Activated T-helper 17 cell treated with anti-CD3 and anti-CD28 coated beads, Interleukin-2, amount 50 U/mL, for 72 hours (primary cell): ENCODE measurements at regions not wholly inside any gene's neighbourhood (a gene's known extent, or its start where the extent isn't known, plus 50 kb on each side); places are given as distances from the start of the nearest gene placed in this dataset.
"Not testable (repeated sequence)": the region's sequence is repeated elsewhere in the genome, so short reads cannot be mapped to it uniquely, and the experiment has no call there.

Source experiments
- ATAC-seq: fragments of 150-1000 bp; cut with Tn5 transposase; replicated peaks from 2 replicates; pipeline ENCODE4 v1.10.0; 2021; ENCODE audit warnings: mild to moderate bottlenecking, moderate library complexity
- H3K27ac Mint-ChIP-seq: one replicate; pipeline ENCODE4 v1.8.0; 2022; ENCODE audit warnings: mixed read lengths
- H3K27me3 Mint-ChIP-seq: one replicate; pipeline ENCODE4 v1.8.0; 2022; ENCODE audit warnings: mixed read lengths
- H3K36me3 Mint-ChIP-seq: one replicate; pipeline ENCODE4 v1.8.0; 2022; ENCODE audit warnings: low read depth, mild to moderate bottlenecking, mixed read lengths
- H3K4me1 Mint-ChIP-seq: one replicate; pipeline ENCODE4 v1.8.0; 2022; ENCODE audit warnings: mixed read lengths
- H3K4me3 Mint-ChIP-seq: one replicate; pipeline ENCODE4 v1.8.0; 2022; ENCODE audit warnings: mild to moderate bottlenecking, mixed read lengths
- H3K9me3 Mint-ChIP-seq: one replicate; pipeline ENCODE4 v1.8.0; 2022; ENCODE audit warnings: mixed read lengths

DNA sequence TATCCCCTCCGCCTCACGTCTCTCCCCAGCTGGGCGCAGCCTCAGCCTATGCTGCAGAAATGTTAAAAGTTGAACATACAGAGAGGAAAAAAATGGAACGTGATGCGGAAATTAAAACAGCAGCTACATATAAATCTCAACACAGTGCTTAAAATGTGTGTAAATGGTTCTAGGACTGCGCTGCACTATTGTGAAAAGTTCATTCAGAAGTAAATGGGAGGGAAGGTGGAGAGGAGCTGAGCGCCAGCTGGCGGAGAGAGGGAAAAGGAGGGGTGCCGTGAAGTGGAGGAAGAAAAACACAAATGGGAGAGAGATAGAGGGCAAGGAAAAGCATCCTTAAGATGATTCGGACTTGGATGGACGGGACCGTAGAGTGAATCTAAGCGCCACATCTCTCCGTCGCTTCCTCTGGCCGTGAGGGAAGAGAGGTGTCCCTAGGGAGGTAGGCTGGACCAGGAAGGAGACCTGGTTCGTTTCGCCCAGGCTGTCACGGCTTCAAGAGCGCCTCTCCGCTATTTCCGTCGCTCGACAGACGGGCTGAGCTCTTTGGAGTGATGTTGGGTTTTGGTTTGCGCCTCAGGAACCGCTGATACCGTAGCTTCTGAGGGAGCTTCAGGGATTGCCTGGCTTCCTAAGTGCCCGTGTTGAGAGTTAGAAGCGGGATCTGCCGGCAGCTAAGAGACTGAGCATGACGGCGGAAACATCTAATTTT is 113.7 kb downstream of the TRIM27 start:
- Mint-ChIP-seq H3K4me3 (no peak overlapping the region), H3K9me3 (peaks cover 8% of the 10 kb centered on the region), H3K27me3 (peaks cover 69% of the 10 kb centered on the region), H3K4me1 (no peaks in the 10 kb centered on the region), H3K36me3 (peaks cover 19% of the 10 kb centered on the region), H3K27ac (no peak overlapping the region)
- ATAC-seq: no peak

- peaks cover 22% of the 10 kb centered on the region for H3K36me3 Mint-ChIP-seq
- peaks cover 73% of the 10 kb centered on the region for H3K27me3 Mint-ChIP-seq
- H3K27ac Mint-ChIP-seq: no peak overlapping the region
- ATAC-seq: no peak
- no peaks in the 10 kb centered on the region for H3K4me1 Mint-ChIP-seq
- H3K9me3 Mint-ChIP-seq: peaks cover 8% of the 10 kb centered on the region
- H3K4me3 Mint-ChIP-seq: no peak overlapping the region
Observed at GRCh38 chr6:28810659-28811053, 113.1 kb downstream of the TRIM27 start.

- H3K4me3 Mint-ChIP-seq: no peak overlapping the region
- H3K27ac Mint-ChIP-seq: no peak overlapping the region
- H3K36me3 Mint-ChIP-seq: peaks cover 32% of the 10 kb centered on the region
- ATAC-seq: no peak
- H3K4me1 Mint-ChIP-seq: no peaks in the 10 kb centered on the region
- peaks cover 85% of the 10 kb centered on the region for H3K27me3 Mint-ChIP-seq
- H3K9me3 Mint-ChIP-seq: peaks cover 8% of the 10 kb centered on the region
Observed at GRCh38 chr6:28811873-28812272, 111.9 kb downstream of the TRIM27 start.

GRCh38 chr6:28812778-28813569 is 110.8 kb downstream of the TRIM27 start:
- H3K4me3 Mint-ChIP-seq: no peak overlapping the region
- H3K4me1 Mint-ChIP-seq: no peaks in the 10 kb centered on the region
- H3K27me3 Mint-ChIP-seq: peaks cover 86% of the 10 kb centered on the region
- H3K27ac Mint-ChIP-seq: no peak overlapping the region
- peaks cover 6% of the 10 kb centered on the region for H3K9me3 Mint-ChIP-seq
- H3K36me3 Mint-ChIP-seq: peaks cover 28% of the 10 kb centered on the region
- ATAC-seq: no peak

DNA sequence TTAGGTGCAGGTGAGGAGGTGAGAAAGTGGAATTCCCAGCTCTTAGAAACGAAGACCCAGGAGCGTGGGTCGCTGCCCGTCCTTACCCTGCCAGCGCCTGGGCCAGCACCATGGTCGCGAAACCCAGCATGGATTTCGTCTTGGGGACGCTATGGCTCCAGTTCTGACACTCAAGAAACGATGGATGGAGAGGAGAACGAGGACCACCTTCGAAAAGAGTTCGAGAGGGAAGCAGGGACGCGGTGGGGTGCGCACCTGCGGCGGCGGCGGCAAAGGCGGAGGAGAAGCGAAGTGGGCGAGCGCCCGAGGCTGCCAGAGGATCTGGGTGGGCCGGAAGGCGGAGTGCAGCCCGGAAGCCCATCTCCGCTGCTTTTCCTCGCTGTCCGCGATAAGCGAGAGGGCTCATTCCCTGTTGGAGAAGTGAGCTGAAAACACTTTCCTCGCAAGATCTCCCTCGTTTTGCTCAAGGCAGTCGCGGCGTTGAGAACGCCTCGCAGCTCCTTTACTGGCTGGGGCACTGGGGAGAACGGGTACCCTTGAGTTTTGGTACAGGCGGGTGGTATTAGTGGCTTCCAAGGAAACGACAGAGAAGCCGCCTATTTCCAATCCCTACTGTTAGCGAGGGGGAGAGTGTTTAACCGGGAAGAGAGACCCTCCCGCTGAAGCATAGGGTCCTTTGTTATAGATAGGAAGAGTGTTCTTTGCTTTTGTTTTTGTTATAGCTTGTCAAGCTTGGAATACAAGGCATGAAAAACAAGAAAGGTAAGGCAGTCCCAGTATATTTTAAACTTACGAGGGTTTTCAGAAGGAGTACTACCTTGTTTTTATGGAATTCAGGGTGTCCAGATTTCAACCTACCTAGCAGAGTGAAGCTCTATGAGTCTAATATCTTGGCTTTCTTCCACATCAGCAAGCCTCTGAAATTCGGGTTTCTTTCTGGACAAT is 109.5 kb downstream of the TRIM27 start:
- ATAC-seq: no peak
- Mint-ChIP-seq H3K27ac (no peak overlapping the region), H3K9me3 (peaks cover 8% of the 10 kb centered on the region), H3K4me1 (no peaks in the 10 kb centered on the region), H3K4me3 (no peak overlapping the region), H3K36me3 (peaks cover 28% of the 10 kb centered on the region), H3K27me3 (peaks cover 88% of the 10 kb centered on the region)

DNA sequence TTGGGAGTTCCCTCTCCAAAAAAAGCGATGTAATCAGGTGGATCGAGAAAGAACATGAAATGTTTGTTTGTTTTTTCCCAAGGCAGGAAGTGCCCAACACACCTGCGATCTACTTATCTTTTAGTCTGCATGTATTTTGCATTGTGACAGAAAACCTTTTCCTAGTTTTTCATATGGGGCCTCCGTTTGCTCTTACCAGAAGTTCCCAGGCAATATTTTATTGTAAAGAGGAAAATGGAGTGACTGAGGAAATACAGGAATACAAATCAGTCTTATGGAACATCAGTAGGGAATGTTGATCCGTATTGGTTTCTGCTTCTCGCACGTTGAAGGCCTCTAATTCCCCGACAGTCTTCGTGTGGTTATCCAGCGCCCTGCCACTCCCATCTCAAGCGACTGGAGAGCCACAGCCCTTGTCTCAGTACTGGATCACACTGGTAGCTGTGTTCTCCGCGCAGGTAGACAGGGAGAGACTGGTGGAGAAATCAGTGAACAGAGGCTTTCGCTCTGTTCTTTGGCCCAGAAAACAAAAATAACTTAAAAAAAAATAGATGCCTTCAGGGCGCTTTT is 107.4 kb downstream of the TRIM27 start:
- Mint-ChIP-seq H3K36me3 (peaks cover 28% of the 10 kb centered on the region), H3K9me3 (peaks cover 4% of the 10 kb centered on the region), H3K4me1 (no peaks in the 10 kb centered on the region), H3K27ac (no peak overlapping the region), H3K27me3 (peaks cover 76% of the 10 kb centered on the region), H3K4me3 (no peak overlapping the region)
- ATAC-seq: no peak

- H3K36me3 Mint-ChIP-seq: peaks cover 28% of the 10 kb centered on the region
- peaks cover 4% of the 10 kb centered on the region for H3K9me3 Mint-ChIP-seq
- no peak for ATAC-seq
- H3K27ac Mint-ChIP-seq: no peak overlapping the region
- peaks cover 72% of the 10 kb centered on the region for H3K27me3 Mint-ChIP-seq
- H3K4me3 Mint-ChIP-seq: no peak overlapping the region
- H3K4me1 Mint-ChIP-seq: no peaks in the 10 kb centered on the region
Observed at GRCh38 chr6:28816909-28817807, 106.6 kb downstream of the TRIM27 start.

DNA sequence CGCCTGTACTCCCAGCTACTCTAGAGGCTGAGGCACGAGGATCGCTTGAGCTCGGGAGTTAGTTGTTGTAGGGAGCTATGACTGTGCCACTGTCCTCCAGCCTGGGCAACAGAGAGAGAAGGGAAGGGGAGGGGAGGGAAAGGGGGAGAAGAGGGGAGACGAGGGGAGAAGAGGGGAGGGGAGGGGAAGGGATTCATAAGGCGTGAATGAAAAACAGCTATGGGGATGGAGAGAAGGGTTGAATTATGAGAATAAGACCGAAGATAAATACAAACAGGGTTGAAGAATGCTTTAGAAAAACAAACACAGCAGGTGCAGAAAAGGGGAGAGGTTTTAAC is 106.0 kb downstream of the TRIM27 start:
- Mint-ChIP-seq H3K27me3 (peaks cover 68% of the 10 kb centered on the region), H3K4me1 (no peaks in the 10 kb centered on the region), H3K9me3 (peaks cover 4% of the 10 kb centered on the region), H3K4me3 (no peak overlapping the region), H3K27ac (no peak overlapping the region), H3K36me3 (peaks cover 28% of the 10 kb centered on the region)
- ATAC-seq: no peak

DNA sequence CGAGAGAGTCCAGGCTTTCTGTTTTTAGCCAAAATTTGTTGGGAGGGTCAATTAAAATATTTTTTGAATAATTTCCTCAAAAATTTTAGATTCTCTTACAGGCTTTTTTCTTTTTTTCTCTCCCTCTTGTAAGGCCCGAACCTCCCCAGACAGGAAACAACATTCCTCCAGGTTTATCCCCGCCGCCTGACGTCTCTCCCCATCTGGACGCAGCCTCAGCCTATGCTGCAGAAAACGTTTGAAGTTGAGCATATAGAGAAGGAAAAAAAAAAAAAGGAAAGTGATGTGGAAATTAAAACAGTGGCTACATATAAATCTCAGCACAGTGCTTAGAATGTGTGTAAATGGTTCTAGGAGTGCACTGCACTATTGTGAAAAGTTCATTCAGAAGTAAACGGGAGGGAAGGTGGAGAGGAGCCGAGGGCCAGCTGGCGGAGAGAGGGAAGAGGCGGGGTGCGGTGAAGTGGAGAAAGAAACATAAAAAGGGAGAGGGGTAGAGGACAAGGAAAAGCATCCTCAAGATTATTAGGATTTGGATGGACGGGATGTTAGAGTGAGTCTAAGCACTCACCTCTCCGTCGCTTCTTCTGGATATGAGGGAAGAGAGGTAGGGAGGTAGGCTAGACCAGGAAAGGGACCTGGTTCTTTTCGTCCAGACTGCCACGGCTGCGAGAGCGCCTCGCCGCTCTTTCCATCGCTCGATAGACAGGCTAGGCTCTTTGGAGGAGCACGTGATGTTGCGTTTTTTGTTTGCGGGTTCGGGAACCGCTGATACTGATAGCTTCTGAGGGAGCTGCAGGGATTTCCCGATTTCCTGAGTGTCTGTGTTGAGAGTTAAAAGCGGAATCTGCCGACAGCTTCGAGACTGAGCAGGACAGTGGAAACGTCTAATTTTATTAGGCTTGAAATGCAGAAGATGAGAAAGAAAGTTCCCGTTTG is 98.7 kb downstream of the TRIM27 start:
- Mint-ChIP-seq H3K4me1 (peaks cover 5% of the 10 kb centered on the region), H3K4me3 (no peak overlapping the region), H3K36me3 (peaks cover 6% of the 10 kb centered on the region), H3K27ac (no peak overlapping the region), H3K9me3 (no peaks in the 10 kb centered on the region), H3K27me3 (peaks cover 69% of the 10 kb centered on the region)
- no peak for ATAC-seq

- Mint-ChIP-seq H3K27ac (no peak overlapping the region), H3K27me3 (peaks cover 75% of the 10 kb centered on the region), H3K4me1 (peaks cover 5% of the 10 kb centered on the region), H3K9me3 (no peaks in the 10 kb centered on the region), H3K4me3 (no peak overlapping the region), H3K36me3 (peaks cover 6% of the 10 kb centered on the region)
- ATAC-seq: no peak
Observed at GRCh38 chr6:28825732-28826293, 98.0 kb downstream of the TRIM27 start.

DNA sequence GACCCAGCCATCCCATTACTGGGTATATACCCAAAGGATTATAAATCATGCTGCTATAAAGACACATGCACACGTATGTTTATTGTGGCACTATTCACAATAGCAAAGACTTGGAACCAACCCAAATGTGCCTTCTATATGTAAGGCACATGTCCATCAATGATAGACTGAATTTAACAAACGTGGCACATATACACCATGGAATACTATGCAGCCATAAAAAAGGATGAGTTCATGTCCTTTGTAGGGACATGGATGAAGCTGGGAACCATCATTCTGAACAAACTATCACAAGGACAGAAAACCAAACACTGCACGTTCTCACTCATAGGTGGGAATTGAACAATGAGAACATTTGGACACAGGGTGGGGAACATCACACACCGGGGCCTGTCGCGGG is 92.1 kb downstream of the TRIM27 start:
- H3K36me3 Mint-ChIP-seq, ATAC-seq, H3K27ac Mint-ChIP-seq, H3K4me3 Mint-ChIP-seq, H3K9me3 Mint-ChIP-seq, H3K4me1 Mint-ChIP-seq: not testable (repeated sequence)
- peaks cover 46% of the 10 kb centered on the region for H3K27me3 Mint-ChIP-seq

GRCh38 chr6:28836703-28837102 is 87.1 kb downstream of the TRIM27 start:
- Mint-ChIP-seq H3K4me1 (peaks cover 16% of the 10 kb centered on the region), H3K27me3 (peaks cover 19% of the 10 kb centered on the region), H3K4me3 (peak overlapping the region; percentile 94), H3K36me3 (peaks cover 17% of the 10 kb centered on the region)
- H3K9me3 Mint-ChIP-seq, H3K27ac Mint-ChIP-seq, ATAC-seq: not testable (repeated sequence)
